H9 (cell line): ENCODE measurements at regions not wholly inside any gene's neighbourhood (a gene's known extent, or its start where the extent isn't known, plus 50 kb on each side); places are given as distances from the start of the nearest gene placed in this dataset.

Experiments used
- DNase-seq: peaks from one replicate; pipeline ENCODE4 v3.0.0-alpha.2; 2017
- H2AFZ ChIP-seq: one replicate; pipeline ENCODE4 v1.6.1; 2013; ENCODE audit warnings: mild to moderate bottlenecking, low read length, control low read depth, moderate library complexity
- H2AK5ac ChIP-seq: 2 replicates; pipeline ENCODE4 v1.6.1; 2013; ENCODE audit warnings: low read length, control low read depth, mixed read lengths; ENCODE audit not compliant: insufficient read length
- H2BK120ac ChIP-seq: one replicate; pipeline ENCODE4 v1.6.1; 2013; ENCODE audit warnings: low read depth, mild to moderate bottlenecking, low read length, control low read depth, inconsistent platforms; ENCODE audit not compliant: poor library complexity, severe bottlenecking
- H2BK12ac ChIP-seq: 2 replicates; pipeline ENCODE4 v1.6.1; 2013; ENCODE audit warnings: low read length, control low read depth, mixed read lengths, low read depth; ENCODE audit not compliant: insufficient read length
- H2BK15ac ChIP-seq: 2 replicates; pipeline ENCODE4 v1.6.1; 2013; ENCODE audit warnings: low read depth, low read length, control low read depth
- H2BK20ac ChIP-seq: one replicate; pipeline ENCODE4 v1.6.1; 2013; ENCODE audit warnings: low read depth, mild to moderate bottlenecking, low read length, control low read depth, inconsistent platforms; ENCODE audit not compliant: poor library complexity, severe bottlenecking
- H2BK5ac ChIP-seq: 2 replicates; pipeline ENCODE4 v1.6.1; 2013; ENCODE audit warnings: low read length, control low read depth, mixed read lengths; ENCODE audit not compliant: insufficient read length
- H3K14ac ChIP-seq: 2 replicates; pipeline ENCODE4 v1.6.1; 2013; ENCODE audit warnings: low read length, control low read depth; ENCODE audit not compliant: insufficient read depth
- H3K18ac ChIP-seq: 2 replicates; pipeline ENCODE4 v1.6.1; 2013; ENCODE audit warnings: low read depth, mild to moderate bottlenecking, mixed read lengths, low read length, control low read depth; ENCODE audit not compliant: insufficient read length
- H3K23ac ChIP-seq: 2 replicates; pipeline ENCODE4 v1.6.1; 2013; ENCODE audit warnings: low read length, control low read depth, mixed read lengths, low read depth; ENCODE audit not compliant: insufficient read length
- H3K23me2 ChIP-seq: 2 replicates; pipeline ENCODE4 v1.6.1; 2013; ENCODE audit warnings: low read depth, mild to moderate bottlenecking, mixed read lengths, low read length, control low read depth; ENCODE audit not compliant: insufficient read length, poor library complexity, severe bottlenecking
- H3K27ac ChIP-seq: 2 replicates; pipeline ENCODE4 v1.5.1; 2013; ENCODE audit warnings: low read length, control low read depth, mixed read lengths, low read depth; ENCODE audit not compliant: insufficient read length
- H3K27me3 ChIP-seq: 2 replicates; pipeline ENCODE4 v1.6.1; 2013; ENCODE audit warnings: low read length, control low read depth, inconsistent platforms; ENCODE audit not compliant: insufficient read depth
- H3K4ac ChIP-seq: 2 replicates; pipeline ENCODE4 v1.6.1; 2013; ENCODE audit warnings: low read depth, mild to moderate bottlenecking, control low read depth, inconsistent platforms, low read length, moderate library complexity
- H3K4me1 ChIP-seq: 2 replicates; pipeline ENCODE4 v1.6.1; 2013; ENCODE audit warnings: low read length, control low read depth, inconsistent platforms; ENCODE audit not compliant: insufficient read depth
- H3K4me2 ChIP-seq: 2 replicates; pipeline ENCODE4 v1.6.1; 2013; ENCODE audit warnings: low read length, control low read depth, mixed read lengths; ENCODE audit not compliant: insufficient read length, insufficient read depth
- H3K56ac ChIP-seq: 2 replicates; pipeline ENCODE4 v1.6.1; 2013; ENCODE audit warnings: low read depth, mild to moderate bottlenecking, mixed read lengths, low read length, control low read depth; ENCODE audit not compliant: insufficient read length
- H3K79me1 ChIP-seq: 2 replicates; pipeline ENCODE4 v1.6.1; 2013; ENCODE audit warnings: low read depth, mild to moderate bottlenecking, moderate library complexity, low read length, control low read depth, inconsistent platforms; ENCODE audit not compliant: insufficient read depth, poor library complexity, severe bottlenecking
- H3K79me2 ChIP-seq: 2 replicates; pipeline ENCODE4 v1.6.1; 2013; ENCODE audit warnings: low read length, control low read depth, inconsistent platforms; ENCODE audit not compliant: insufficient read depth
- H3K9ac ChIP-seq: 2 replicates; pipeline ENCODE4 v1.6.1; 2013; ENCODE audit warnings: low read length, control low read depth, mixed read lengths; ENCODE audit not compliant: insufficient read length; ENCODE audit errors: extremely low read depth
- H3K9me3 ChIP-seq: one replicate; pipeline ENCODE4 v1.6.1; 2013; ENCODE audit warnings: low read depth, low read length, inconsistent platforms; ENCODE audit not compliant: control insufficient read depth
- H3T11ph ChIP-seq: one replicate; pipeline ENCODE4 v1.6.1; 2013; ENCODE audit warnings: mild to moderate bottlenecking, low read length, control low read depth, inconsistent platforms
- H4K20me1 ChIP-seq: one replicate; pipeline ENCODE4 v1.6.1; 2013; ENCODE audit not compliant: control insufficient read depth, insufficient read length, insufficient read depth
- H4K5ac ChIP-seq: 2 replicates; pipeline ENCODE4 v1.6.1; 2013; ENCODE audit warnings: low read depth, mild to moderate bottlenecking, mixed read lengths, low read length, control low read depth; ENCODE audit not compliant: insufficient read length
- H4K8ac ChIP-seq: replicated peaks from 2 replicates; pipeline ENCODE4 v1.6.1; 2013; ENCODE audit warnings: low read length, control low read depth, mixed read lengths, low read depth; ENCODE audit not compliant: insufficient read length
- H4K91ac ChIP-seq: 2 replicates; pipeline ENCODE4 v1.6.1; 2013; ENCODE audit warnings: low read depth, mild to moderate bottlenecking, moderate library complexity, mixed read lengths, low read length, control low read depth; ENCODE audit not compliant: insufficient read length
- H3K27ac Mint-ChIP-seq, 3 experiments: 2 replicates in 2 of 3; 3 replicates in 1 of 3; pipeline ENCODE4 v1.8.0; 2020 to 2021; ENCODE audit warnings: mixed read lengths in 3 of 3, mild to moderate bottlenecking in 1 of 3, moderate library complexity in 1 of 3
- H3K27me3 Mint-ChIP-seq: 2 replicates; pipeline ENCODE4 v1.8.0; 2021; ENCODE audit warnings: low read depth, mild to moderate bottlenecking, moderate library complexity, mixed read lengths
- H3K36me3 Mint-ChIP-seq, 3 experiments: 2 replicates in 2 of 3; 3 replicates in 1 of 3; pipeline ENCODE4 v1.8.0; 2020 to 2021; ENCODE audit warnings: low read depth in 3 of 3, mixed read lengths in 3 of 3; ENCODE audit not compliant: insufficient read depth in 1 of 3
- H3K4me1 Mint-ChIP-seq, 2 experiments: 2 replicates each; pipeline ENCODE4 v1.8.0; 2020; ENCODE audit warnings: mixed read lengths in 2 of 2
- H3K4me3 Mint-ChIP-seq, 2 experiments: 2 replicates in 1 of 2; 3 replicates in 1 of 2; pipeline ENCODE4 v1.8.0; 2020 to 2021; ENCODE audit warnings: mild to moderate bottlenecking in 2 of 2, mixed read lengths in 2 of 2, moderate library complexity in 1 of 2
- H3K9me3 Mint-ChIP-seq, 2 experiments: 2 replicates in 1 of 2; 3 replicates in 1 of 2; pipeline ENCODE4 v1.8.0; 2020; ENCODE audit warnings: mild to moderate bottlenecking in 2 of 2, mixed read lengths in 2 of 2, moderate library complexity in 1 of 2
- WGBS: extraction: QIAGEN DNeasy Blood & Tissue Kit; methylation state at CpG from one replicate; pipeline ENCODE4 v1.1.7; 2013; ENCODE audit warnings: missing lambda C conversion rate, low lambda C conversion rate, mixed read lengths; ENCODE audit not compliant: insufficient read length; ENCODE audit errors: extremely low coverage; 5-methylcytosine and 5-hydroxymethylcytosine counted together
- TF ChIP-seq, protein P1 (sequence below): fragments of 200-600 bp; sonication (generic); conservative IDR thresholded peaks from 3 replicates; pipeline ENCODE4 v1.8.0; 2021; ENCODE audit warnings: antibody characterized with exemption, mild to moderate bottlenecking

DNA sequence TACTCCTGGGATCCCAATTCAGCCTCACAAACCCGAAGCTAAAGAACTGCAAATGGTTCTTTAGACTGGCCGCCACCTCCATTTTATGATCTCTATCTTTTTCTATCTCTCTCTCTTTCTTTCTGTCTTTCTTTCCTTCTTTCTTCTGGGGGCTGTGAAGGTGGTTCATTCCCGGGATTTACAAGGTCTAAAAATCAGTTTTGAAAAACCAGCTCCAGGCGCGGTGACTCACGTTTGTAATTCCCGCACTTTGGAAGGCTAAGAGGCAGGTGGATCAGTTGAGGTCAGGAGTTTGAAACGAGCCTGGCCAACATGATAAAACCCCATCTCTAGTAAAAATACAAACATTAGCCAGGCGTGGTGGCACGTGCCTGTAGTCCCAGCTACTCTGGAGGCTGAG is 67.2 kb upstream of the VASH1 start:
- TF ChIP-seq, protein P1, sequence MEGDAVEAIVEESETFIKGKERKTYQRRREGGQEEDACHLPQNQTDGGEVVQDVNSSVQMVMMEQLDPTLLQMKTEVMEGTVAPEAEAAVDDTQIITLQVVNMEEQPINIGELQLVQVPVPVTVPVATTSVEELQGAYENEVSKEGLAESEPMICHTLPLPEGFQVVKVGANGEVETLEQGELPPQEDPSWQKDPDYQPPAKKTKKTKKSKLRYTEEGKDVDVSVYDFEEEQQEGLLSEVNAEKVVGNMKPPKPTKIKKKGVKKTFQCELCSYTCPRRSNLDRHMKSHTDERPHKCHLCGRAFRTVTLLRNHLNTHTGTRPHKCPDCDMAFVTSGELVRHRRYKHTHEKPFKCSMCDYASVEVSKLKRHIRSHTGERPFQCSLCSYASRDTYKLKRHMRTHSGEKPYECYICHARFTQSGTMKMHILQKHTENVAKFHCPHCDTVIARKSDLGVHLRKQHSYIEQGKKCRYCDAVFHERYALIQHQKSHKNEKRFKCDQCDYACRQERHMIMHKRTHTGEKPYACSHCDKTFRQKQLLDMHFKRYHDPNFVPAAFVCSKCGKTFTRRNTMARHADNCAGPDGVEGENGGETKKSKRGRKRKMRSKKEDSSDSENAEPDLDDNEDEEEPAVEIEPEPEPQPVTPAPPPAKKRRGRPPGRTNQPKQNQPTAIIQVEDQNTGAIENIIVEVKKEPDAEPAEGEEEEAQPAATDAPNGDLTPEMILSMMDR: no peak
- Histone ChIP-seq H3K4ac (no peak overlapping the region), H2BK15ac (no peak overlapping the region), H3K56ac (no peak overlapping the region), H3K9ac (no peak overlapping the region), H3K23ac (no peak overlapping the region), H3K4me1 (no peaks in the 10 kb centered on the region), H2AK5ac (no peak overlapping the region), H3K27me3 (no peaks in the 10 kb centered on the region), H3K27ac (no peak overlapping the region), H4K8ac (no peak overlapping the region), H3K14ac (no peak overlapping the region), H3K79me2 (no peaks in the 10 kb centered on the region), H2BK120ac (no peak overlapping the region), H3K18ac (no peak overlapping the region), H4K20me1 (no peaks in the 10 kb centered on the region), H4K91ac (no peak overlapping the region), H3K4me2 (no peak overlapping the region), H3K23me2 (no peaks in the 10 kb centered on the region), H2AFZ (no peak overlapping the region), H4K5ac (no peak overlapping the region), H2BK20ac (no peak overlapping the region), H2BK5ac (no peak overlapping the region), H3K79me1 (no peaks in the 10 kb centered on the region), H2BK12ac (no peak overlapping the region), H3T11ph (no peak overlapping the region), H3K9me3 (no peaks in the 10 kb centered on the region)
- no peaks in the 10 kb centered on the region; the same call in 1 of the 2 replicates for H3K27me3 Mint-ChIP-seq
- no peak for DNase-seq
- no peaks in the 10 kb centered on the region for H3K9me3 Mint-ChIP-seq
- no peaks in the 10 kb centered on the region; a peak in 1 of 4 replicates for H3K4me1 Mint-ChIP-seq
- no peaks in the 10 kb centered on the region for H3K36me3 Mint-ChIP-seq
- WGBS: no CpG with 5 or more reads among the region's 10 CpGs
- H3K27ac Mint-ChIP-seq: no peak overlapping the region
- no peak overlapping the region for H3K4me3 Mint-ChIP-seq
